ENCODE measurements at regions not wholly inside any gene's neighbourhood (a gene's known extent, or its start where the extent isn't known, plus 50 kb on each side); places are given as distances from the start of the nearest gene placed in this dataset.

DNA sequence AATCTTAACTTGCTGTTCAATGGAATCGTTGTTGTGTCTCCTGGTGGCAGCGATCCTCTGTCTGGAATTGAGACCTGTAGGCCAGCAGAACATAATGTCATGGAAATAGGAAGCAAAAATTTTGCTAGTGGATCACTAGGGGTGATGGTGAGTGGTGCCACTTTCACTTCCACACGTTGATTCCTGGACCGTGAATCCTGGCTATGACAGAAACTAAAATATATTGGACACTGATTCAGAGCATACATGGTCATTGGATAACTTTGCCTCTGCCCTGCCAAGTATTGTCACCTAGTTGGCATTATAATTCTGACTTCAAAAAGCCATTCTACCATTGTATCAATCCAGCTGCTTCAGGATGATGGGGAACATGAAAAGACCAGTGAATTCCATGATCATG is 353.2 kb downstream of the IRX1 start:
- Mint-ChIP-seq H3K4me1 (no peaks in the 10 kb centered on the region), H3K27ac (no peak overlapping the region), H3K9me3 (peaks cover 35% of the 10 kb centered on the region), H3K4me3 (no peak overlapping the region), H3K27me3 (ENCODE audit: low read depth) (no peaks in the 10 kb centered on the region), H3K36me3 (no peaks in the 10 kb centered on the region)
- DNase-seq (ENCODE audit: low spot score in 2 of 2, unreplicated experiment in 2 of 2): no peak
- TF ChIP-seq CTCF (IDR thresholded peaks at IDR 0.05; ENCODE audit: unreplicated experiment): no peak

DNA sequence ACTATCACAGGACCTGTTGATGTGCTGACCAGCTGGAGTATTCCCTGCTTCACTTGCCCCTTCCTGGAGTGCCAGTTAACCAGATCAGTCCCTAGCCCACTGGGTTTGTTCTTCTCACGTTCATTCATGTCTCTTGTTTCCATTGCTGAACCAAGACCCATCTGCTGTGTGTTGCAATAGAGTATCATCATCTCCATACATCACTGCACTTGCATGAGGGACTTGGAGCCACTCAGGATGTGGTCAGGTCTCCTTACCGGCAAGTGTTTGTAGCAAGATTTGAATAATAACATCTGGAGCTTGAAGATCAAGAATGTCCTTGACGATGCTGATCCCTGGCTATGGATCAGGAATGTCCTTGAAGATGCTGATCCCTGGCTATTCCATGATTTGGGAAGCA is 358.6 kb downstream of the IRX1 start:
- no peak for DNase-seq (ENCODE audit: low spot score in 2 of 2, unreplicated experiment in 2 of 2)
- no peak for TF ChIP-seq CTCF (IDR thresholded peaks at IDR 0.05; ENCODE audit: unreplicated experiment)
- H3K4me3 Mint-ChIP-seq: no peak overlapping the region
- no peaks in the 10 kb centered on the region for H3K27me3 Mint-ChIP-seq (ENCODE audit: low read depth)
- peaks cover 30% of the 10 kb centered on the region for H3K9me3 Mint-ChIP-seq
- no peaks in the 10 kb centered on the region for H3K4me1 Mint-ChIP-seq
- no peaks in the 10 kb centered on the region for H3K36me3 Mint-ChIP-seq
- no peak overlapping the region for H3K27ac Mint-ChIP-seq

GRCh38 chr5:3954633-3955032 is 359.0 kb downstream of the IRX1 start:
- no peaks in the 10 kb centered on the region for H3K36me3 Mint-ChIP-seq
- H3K4me3 Mint-ChIP-seq: no peak overlapping the region
- no peaks in the 10 kb centered on the region for H3K4me1 Mint-ChIP-seq
- TF ChIP-seq CTCF (IDR thresholded peaks at IDR 0.05; ENCODE audit: unreplicated experiment): no peak
- H3K9me3 Mint-ChIP-seq: peaks cover 27% of the 10 kb centered on the region
- H3K27me3 Mint-ChIP-seq (ENCODE audit: low read depth): no peaks in the 10 kb centered on the region
- H3K27ac Mint-ChIP-seq: no peak overlapping the region
- no peak for DNase-seq (ENCODE audit: low spot score in 2 of 2, unreplicated experiment in 2 of 2)

GRCh38 chr5:3957658-3958057 is 362.0 kb downstream of the IRX1 start:
- no peaks in the 10 kb centered on the region for H3K4me1 Mint-ChIP-seq
- peaks cover 11% of the 10 kb centered on the region for H3K9me3 Mint-ChIP-seq
- H3K36me3 Mint-ChIP-seq: no peaks in the 10 kb centered on the region

DNA sequence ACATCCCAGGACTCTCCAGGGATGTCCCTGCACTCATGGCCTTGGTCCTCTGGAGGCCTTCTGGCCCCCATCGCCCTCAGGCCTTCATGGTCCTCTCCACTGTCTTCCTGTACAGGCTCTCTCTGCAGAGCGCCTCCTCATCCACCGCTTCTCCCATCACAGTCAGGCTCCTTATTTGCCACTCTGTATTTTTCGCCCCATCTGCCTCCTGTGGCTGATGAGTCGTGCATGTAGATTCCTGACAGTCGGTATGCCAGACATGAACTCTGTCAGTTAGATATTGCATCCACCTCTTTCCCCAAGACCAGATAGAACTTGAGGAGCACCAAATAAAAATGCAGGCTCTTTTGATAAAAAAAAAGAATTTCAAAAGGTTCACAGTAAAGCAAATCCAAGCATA is 362.8 kb downstream of the IRX1 start:
- Mint-ChIP-seq H3K27ac (no peak overlapping the region), H3K4me3 (no peak overlapping the region), H3K27me3 (ENCODE audit: low read depth) (no peaks in the 10 kb centered on the region), H3K4me1 (no peaks in the 10 kb centered on the region), H3K9me3 (peaks cover 6% of the 10 kb centered on the region), H3K36me3 (no peaks in the 10 kb centered on the region)
- no peak for TF ChIP-seq CTCF (IDR thresholded peaks at IDR 0.05; ENCODE audit: unreplicated experiment)
- no peak for DNase-seq (ENCODE audit: low spot score in 2 of 2, unreplicated experiment in 2 of 2)

More at GRCh38 chr5:3957658-3958057, 362.0 kb downstream of the IRX1 start:
- no peak for DNase-seq (ENCODE audit: low spot score in 2 of 2, unreplicated experiment in 2 of 2)
- Mint-ChIP-seq H3K4me3 (no peak overlapping the region), H3K27ac (no peak overlapping the region), H3K27me3 (ENCODE audit: low read depth) (no peaks in the 10 kb centered on the region)
- TF ChIP-seq CTCF (IDR thresholded peaks at IDR 0.05; ENCODE audit: unreplicated experiment): no peak

DNA sequence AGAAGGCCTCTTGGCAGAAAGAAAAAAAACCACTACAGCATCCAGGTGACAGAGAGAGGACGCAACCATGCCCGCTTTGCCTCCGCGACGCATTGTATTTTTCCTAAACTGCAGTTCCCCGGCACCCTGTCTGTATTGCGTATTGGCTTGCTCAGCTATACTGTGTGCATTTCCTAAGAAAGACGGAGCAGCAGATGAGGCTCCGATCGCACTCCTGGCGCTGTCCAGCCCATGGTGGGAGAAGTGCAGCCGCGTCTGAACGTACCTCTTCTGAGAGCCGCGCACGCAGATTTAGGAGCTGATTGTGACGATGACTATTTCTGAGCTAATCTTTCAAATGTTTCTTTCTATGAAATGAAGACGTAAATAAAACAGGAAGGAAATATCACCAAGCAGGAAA is 366.5 kb downstream of the IRX1 start:
- no peak for TF ChIP-seq CTCF (IDR thresholded peaks at IDR 0.05; ENCODE audit: unreplicated experiment)
- no peak for DNase-seq (ENCODE audit: low spot score in 2 of 2, unreplicated experiment in 2 of 2)
- H3K27me3 Mint-ChIP-seq (ENCODE audit: low read depth): peaks cover 2% of the 10 kb centered on the region
- H3K9me3 Mint-ChIP-seq: peaks cover 8% of the 10 kb centered on the region
- no peaks in the 10 kb centered on the region for H3K4me1 Mint-ChIP-seq
- no peak overlapping the region for H3K27ac Mint-ChIP-seq
- H3K4me3 Mint-ChIP-seq: no peak overlapping the region
- H3K36me3 Mint-ChIP-seq: no peaks in the 10 kb centered on the region
